SW 1271 (cell line): ENCODE measurements at regions not wholly inside any gene's neighbourhood (a gene's known extent, or its start where the extent isn't known, plus 50 kb on each side); places are given as distances from the start of the nearest gene placed in this dataset.

Experiments
- DNase-seq, 2 experiments: peaks; one replicate each; lab custom pipeline; 2025; lab: John Stamatoyannopoulos, UW

GRCh38 chr7:96638669-96639068 lies 71.0 kb downstream of the SEM1 start:
- no peak for DNase-seq

- DNase-seq = no peak
Observed at GRCh38 chr7:96637522-96637921, 72.1 kb downstream of the SEM1 start.

- no peak for DNase-seq
Observed at GRCh38 chr7:96636979-96637378, 72.7 kb downstream of the SEM1 start.

- DNase-seq = no peak
Observed at GRCh38 chr7:96636342-96636860, 73.2 kb downstream of the SEM1 start.

GRCh38 chr7:96629884-96630283 lies 79.8 kb downstream of the SEM1 start:
- no peak for DNase-seq

GRCh38 chr7:96624954-96625353 lies 84.7 kb downstream of the SEM1 start:
- no peak for DNase-seq

GRCh38 chr7:96621932-96622331 lies 87.7 kb downstream of the SEM1 start:
- DNase-seq = no peak

- no peak for DNase-seq
Observed at GRCh38 chr7:96614154-96614867, 95.3 kb downstream of the SEM1 start.

- DNase-seq = no peak
Observed at GRCh38 chr7:96612034-96612433, 97.6 kb downstream of the SEM1 start.

GRCh38 chr7:96605045-96605716 lies 104.5 kb downstream of the SEM1 start:
- no peak for DNase-seq

- no peak for DNase-seq
Observed at GRCh38 chr7:96599288-96599936, 110.2 kb downstream of the SEM1 start.

- no peak for DNase-seq
Observed at GRCh38 chr7:96598421-96598820, 111.2 kb downstream of the SEM1 start.

GRCh38 chr7:96596120-96596826 lies 113.4 kb downstream of the SEM1 start:
- peak in 1 of 2 experiments; percentile 26 for DNase-seq

GRCh38 chr7:96591900-96592676 lies 117.6 kb downstream of the SEM1 start:
- DNase-seq = no peak

- DNase-seq = no peak
Observed at GRCh38 chr7:96591159-96591899, 118.3 kb downstream of the SEM1 start.

- DNase-seq = no peak
Observed at GRCh38 chr7:96589038-96589437, 120.6 kb downstream of the SEM1 start.

- DNase-seq = no peak
Observed at GRCh38 chr7:96579119-96579518, 130.5 kb downstream of the SEM1 start.

- no peak for DNase-seq
Observed at GRCh38 chr7:96578606-96579005, 131.0 kb downstream of the SEM1 start.

- no peak for DNase-seq
Observed at GRCh38 chr7:96563409-96563808, 146.2 kb downstream of the SEM1 start.

- no peak for DNase-seq
Observed at GRCh38 chr7:96562966-96563365, 146.7 kb downstream of the SEM1 start.

GRCh38 chr7:96562458-96562857 lies 147.2 kb downstream of the SEM1 start:
- DNase-seq = no peak
